Fibroblast of lung (primary cell): ENCODE measurements at regions not wholly inside any gene's neighbourhood (a gene's known extent, or its start where the extent isn't known, plus 50 kb on each side); places are given as distances from the start of the nearest gene placed in this dataset.

Source experiments
- DNase-seq, 2 donors: peaks; one replicate each; pipeline versions ENCODE4 v3.0.0 to v3.0.0-alpha.2; 2010; ENCODE audit warnings: low read depth in 2 of 2
- H2AFZ ChIP-seq: 2 replicates; pipeline ENCODE4 v1.5.1; 2012; ENCODE audit warnings: low read length, control low read depth, inconsistent platforms
- H3K27ac ChIP-seq: 2 replicates; pipeline ENCODE4 v1.5.1; 2011; ENCODE audit warnings: low read length, control low read depth; ENCODE audit not compliant: insufficient read depth
- H3K27me3 ChIP-seq: 2 replicates; pipeline ENCODE4 v1.5.1; 2011; ENCODE audit warnings: mild to moderate bottlenecking, low read length; ENCODE audit not compliant: control insufficient read depth, insufficient read depth
- H3K36me3 ChIP-seq: 2 replicates; pipeline ENCODE4 v1.5.1; 2011; ENCODE audit warnings: low read length; ENCODE audit not compliant: control insufficient read depth, insufficient read depth
- H3K4me1 ChIP-seq: 2 replicates; pipeline ENCODE4 v1.5.1; 2011; ENCODE audit warnings: low read length; ENCODE audit not compliant: control insufficient read depth, insufficient read depth; ENCODE audit errors: extremely low read depth
- H3K4me2 ChIP-seq: 2 replicates; pipeline ENCODE4 v1.5.1; 2011; ENCODE audit warnings: low read length, control low read depth; ENCODE audit not compliant: insufficient read depth; ENCODE audit errors: extremely low read depth
- H3K4me3 ChIP-seq, 4 experiments: fragments of 200-600 bp in 1 of 4; sonication (generic) in 1 of 4; replicated peaks in 1 of 4; 2 replicates each; pipeline ENCODE4 v1.5.1; 2011 to 2016; ENCODE audit warnings: low read length in 4 of 4, low read depth in 3 of 4, mild to moderate bottlenecking in 3 of 4, control low read depth in 2 of 4, inconsistent platforms in 1 of 4, mixed read lengths in 1 of 4; ENCODE audit not compliant: insufficient read depth in 1 of 4; ENCODE audit errors: control extremely low read depth in 1 of 4
- H3K79me2 ChIP-seq: 2 replicates; pipeline ENCODE4 v1.5.1; 2012; ENCODE audit warnings: mild to moderate bottlenecking, low read length, inconsistent platforms; ENCODE audit not compliant: control insufficient read depth, insufficient read depth
- H3K9ac ChIP-seq: 2 replicates; pipeline ENCODE4 v1.5.1; 2011; ENCODE audit warnings: mild to moderate bottlenecking, low read length, control low read depth; ENCODE audit not compliant: insufficient read depth
- H3K9me3 ChIP-seq: 2 replicates; pipeline ENCODE4 v1.5.1; 2012; ENCODE audit warnings: low read depth, low read length; ENCODE audit not compliant: control insufficient read depth, insufficient read depth
- H4K20me1 ChIP-seq: 2 replicates; pipeline ENCODE4 v1.5.1; 2011; ENCODE audit warnings: low read length; ENCODE audit not compliant: control insufficient read depth, insufficient read depth; ENCODE audit errors: extremely low read depth
- CTCF ChIP-seq, 2 donors: IDR thresholded peaks in 1 of 2; conservative IDR thresholded peaks in 1 of 2; 1 replicate in 1 of 2; 2 replicates in 1 of 2; pipeline ENCODE4 v1.5.1; 2011 to 2012; ENCODE audit warnings: low read length in 2 of 2, control low read depth in 1 of 2, inconsistent platforms in 1 of 2, low read depth in 1 of 2, mild to moderate bottlenecking in 1 of 2
- EZH2 ChIP-seq: IDR thresholded peaks from 2 replicates; pipeline ENCODE4 v1.5.1; 2012; ENCODE audit warnings: low read length, control low read depth, mild to moderate bottlenecking; ENCODE audit errors: missing control alignments

- H3K36me3 ChIP-seq: no peaks in the 10 kb centered on the region
- no peaks in the 10 kb centered on the region for H3K9me3 ChIP-seq
- no peaks in the 10 kb centered on the region for H3K4me1 ChIP-seq
- H3K4me3 ChIP-seq: no peak overlapping the region
- no peaks in the 10 kb centered on the region for H3K27me3 ChIP-seq
- no peaks in the 10 kb centered on the region for H3K79me2 ChIP-seq
- no peak overlapping the region for H2AFZ ChIP-seq
- H4K20me1 ChIP-seq: no peaks in the 10 kb centered on the region
- TF ChIP-seq CTCF (conservative IDR thresholded peaks at IDR 0.05 in 1 of 2, IDR thresholded peaks at IDR 0.05 in 1 of 2; ENCODE audit: low read depth in 1 of 2, low read length in 2 of 2): no peak
- no peak for TF ChIP-seq EZH2
- DNase-seq: no peak
- no peak overlapping the region for H3K4me2 ChIP-seq
- no peak overlapping the region for H3K27ac ChIP-seq
- no peak overlapping the region for H3K9ac ChIP-seq
Observed at GRCh38 chr12:98013560-98013959, 501.8 kb upstream of the TMPO start.

GRCh38 chr12:98018836-98019235 is 496.6 kb upstream of the TMPO start:
- no peaks in the 10 kb centered on the region for H3K9me3 ChIP-seq
- no peak overlapping the region for H3K4me2 ChIP-seq
- H3K4me3 ChIP-seq: no peak overlapping the region
- no peaks in the 10 kb centered on the region for H3K36me3 ChIP-seq
- no peaks in the 10 kb centered on the region for H3K27me3 ChIP-seq
- H3K79me2 ChIP-seq: no peaks in the 10 kb centered on the region
- no peaks in the 10 kb centered on the region for H4K20me1 ChIP-seq
- no peaks in the 10 kb centered on the region for H3K4me1 ChIP-seq
- TF ChIP-seq CTCF (conservative IDR thresholded peaks at IDR 0.05 in 1 of 2, IDR thresholded peaks at IDR 0.05 in 1 of 2; ENCODE audit: low read depth in 1 of 2, low read length in 2 of 2): no peak
- no peak for TF ChIP-seq EZH2
- no peak for DNase-seq
- no peak overlapping the region for H3K9ac ChIP-seq
- no peak overlapping the region for H2AFZ ChIP-seq
- H3K27ac ChIP-seq: no peak overlapping the region

- Histone ChIP-seq H2AFZ (no peak overlapping the region), H3K79me2 (no peaks in the 10 kb centered on the region), H3K9ac (no peak overlapping the region), H3K4me1 (no peaks in the 10 kb centered on the region), H3K4me3 (no peak overlapping the region), H3K27me3 (no peaks in the 10 kb centered on the region), H3K36me3 (no peaks in the 10 kb centered on the region), H3K9me3 (no peaks in the 10 kb centered on the region), H3K4me2 (no peak overlapping the region), H4K20me1 (no peaks in the 10 kb centered on the region), H3K27ac (no peak overlapping the region)
- TF ChIP-seq EZH2 (no peak), CTCF (conservative IDR thresholded peaks at IDR 0.05 in 1 of 2, IDR thresholded peaks at IDR 0.05 in 1 of 2; ENCODE audit: low read depth in 1 of 2, low read length in 2 of 2) (no peak)
- DNase-seq: no peak
Observed at GRCh38 chr12:98020376-98020775, 495.0 kb upstream of the TMPO start.
